ENCODE measurements at regions not wholly inside any gene's neighbourhood (a gene's known extent, or its start where the extent isn't known, plus 50 kb on each side); places are given as distances from the start of the nearest gene placed in this dataset.

- TF ChIP-seq POLR2A (IDR thresholded peaks at IDR 0.05; ENCODE audit: low read depth, low read length) (no peak), POLR2AphosphoS5 (IDR thresholded peaks at IDR 0.05; ENCODE audit: low read depth, low read length) (no peak)
Measured at GRCh38 chr5:74240783-74241750, 399.5 kb downstream of the ENC1 start.
